Skeletal muscle tissue (tissue), 3 donors: ENCODE measurements at regions not wholly inside any gene's neighbourhood (a gene's known extent, or its start where the extent isn't known, plus 50 kb on each side); places are given as distances from the start of the nearest gene placed in this dataset.

Experiments used
- H3K27ac ChIP-seq: one replicate; pipeline ENCODE4 v1.7.0; 2013; ENCODE audit warnings: mild to moderate bottlenecking, low read depth, low read length, inconsistent platforms
- H3K27me3 ChIP-seq, 3 donors: one replicate each; pipeline ENCODE4 v1.7.0; 2013; ENCODE audit warnings: low read length in 3 of 3; ENCODE audit not compliant: control insufficient read depth in 3 of 3, insufficient read depth in 3 of 3
- H3K36me3 ChIP-seq, 3 donors: one replicate each; pipeline ENCODE4 v1.7.0; 2013; ENCODE audit warnings: low read length in 3 of 3; ENCODE audit not compliant: control insufficient read depth in 3 of 3, insufficient read depth in 3 of 3
- H3K4me1 ChIP-seq, 3 donors: one replicate each; pipeline ENCODE4 v1.7.0; 2013; ENCODE audit warnings: low read length in 3 of 3, mild to moderate bottlenecking in 3 of 3; ENCODE audit not compliant: control insufficient read depth in 3 of 3, insufficient read depth in 3 of 3
- H3K4me3 ChIP-seq, 3 donors: one replicate each; pipeline ENCODE4 v1.7.0; 2013; ENCODE audit warnings: low read length in 3 of 3
- H3K9ac ChIP-seq, 3 donors: one replicate each; pipeline ENCODE4 v1.7.0; 2013; ENCODE audit warnings: low read length in 3 of 3, mild to moderate bottlenecking in 3 of 3, moderate library complexity in 2 of 3, low read depth in 1 of 3
- H3K9me3 ChIP-seq, 3 donors: one replicate each; pipeline ENCODE4 v1.7.0; 2013; ENCODE audit warnings: low read length in 3 of 3; ENCODE audit not compliant: control insufficient read depth in 3 of 3
- donor health status: Osteomylitis.

- H3K9ac ChIP-seq: no peak overlapping the region
- no peak overlapping the region for H3K4me3 ChIP-seq
Observed at GRCh38 chr6:55651015-55651414, 72.0 kb upstream of the HMGCLL1 start.

GRCh38 chr6:55643861-55644260 lies 64.9 kb upstream of the HMGCLL1 start:
- no peaks in the 10 kb centered on the region for H3K36me3 ChIP-seq
- no peaks in the 10 kb centered on the region for H3K27me3 ChIP-seq
- no peaks in the 10 kb centered on the region for H3K4me1 ChIP-seq
- H3K9me3 ChIP-seq: peaks cover 0 to 2% (median 0%) of the 10 kb centered on the region in 3 donors
- H3K9ac ChIP-seq: no peak overlapping the region
- H3K27ac ChIP-seq: no peak overlapping the region
- no peak overlapping the region for H3K4me3 ChIP-seq

More at GRCh38 chr6:55651015-55651414, 72.0 kb upstream of the HMGCLL1 start:
- H3K4me1 ChIP-seq: no peaks in the 10 kb centered on the region
- no peaks in the 10 kb centered on the region for H3K9me3 ChIP-seq
- H3K27me3 ChIP-seq: no peaks in the 10 kb centered on the region
- no peaks in the 10 kb centered on the region for H3K36me3 ChIP-seq
- no peak overlapping the region for H3K27ac ChIP-seq

- no peaks in the 10 kb centered on the region for H3K36me3 ChIP-seq
- H3K4me1 ChIP-seq: no peaks in the 10 kb centered on the region
- no peak overlapping the region for H3K4me3 ChIP-seq
- H3K27ac ChIP-seq: no peak overlapping the region
- H3K27me3 ChIP-seq: no peaks in the 10 kb centered on the region
- H3K9me3 ChIP-seq: peaks cover 0 to 2% (median 0%) of the 10 kb centered on the region in 3 donors
- no peak overlapping the region for H3K9ac ChIP-seq
Observed at GRCh38 chr6:55642366-55642765, 63.4 kb upstream of the HMGCLL1 start.

- no peaks in the 10 kb centered on the region for H3K4me1 ChIP-seq
- no peak overlapping the region for H3K27ac ChIP-seq
- no peaks in the 10 kb centered on the region for H3K27me3 ChIP-seq
- H3K9ac ChIP-seq: no peak overlapping the region
- no peaks in the 10 kb centered on the region for H3K36me3 ChIP-seq
- H3K9me3 ChIP-seq: no peaks in the 10 kb centered on the region
- no peak overlapping the region for H3K4me3 ChIP-seq
Observed at GRCh38 chr6:55636406-55637102, 57.6 kb upstream of the HMGCLL1 start.

- no peaks in the 10 kb centered on the region for H3K27me3 ChIP-seq
- no peaks in the 10 kb centered on the region for H3K9me3 ChIP-seq
- H3K9ac ChIP-seq: no peak overlapping the region
- no peaks in the 10 kb centered on the region for H3K36me3 ChIP-seq
- H3K4me3 ChIP-seq: no peak overlapping the region
- no peaks in the 10 kb centered on the region for H3K4me1 ChIP-seq
- no peak overlapping the region for H3K27ac ChIP-seq
Observed at GRCh38 chr6:55633471-55633870, 54.5 kb upstream of the HMGCLL1 start.

- H3K9me3 ChIP-seq: no peaks in the 10 kb centered on the region
- no peak overlapping the region for H3K4me3 ChIP-seq
- no peaks in the 10 kb centered on the region for H3K27me3 ChIP-seq
Observed at GRCh38 chr6:55632953-55633352, 54.0 kb upstream of the HMGCLL1 start.

More at GRCh38 chr6:55632953-55633352, 54.0 kb upstream of the HMGCLL1 start:
- no peaks in the 10 kb centered on the region for H3K4me1 ChIP-seq
- no peak overlapping the region for H3K9ac ChIP-seq
- H3K36me3 ChIP-seq: no peaks in the 10 kb centered on the region
- no peak overlapping the region for H3K27ac ChIP-seq
